Bone marrow (tissue), 2 donors: ENCODE measurements at regions not wholly inside any gene's neighbourhood (a gene's known extent, or its start where the extent isn't known, plus 50 kb on each side); places are given as distances from the start of the nearest gene placed in this dataset.

Source experiments
- DNase-seq, 2 donors: peaks; one replicate each; lab custom pipeline; 2025; lab: John Stamatoyannopoulos, UW

- no peak for DNase-seq
Measured at GRCh38 chr2:104635608-104636007, 218.3 kb upstream of the POU3F3 start.

DNA sequence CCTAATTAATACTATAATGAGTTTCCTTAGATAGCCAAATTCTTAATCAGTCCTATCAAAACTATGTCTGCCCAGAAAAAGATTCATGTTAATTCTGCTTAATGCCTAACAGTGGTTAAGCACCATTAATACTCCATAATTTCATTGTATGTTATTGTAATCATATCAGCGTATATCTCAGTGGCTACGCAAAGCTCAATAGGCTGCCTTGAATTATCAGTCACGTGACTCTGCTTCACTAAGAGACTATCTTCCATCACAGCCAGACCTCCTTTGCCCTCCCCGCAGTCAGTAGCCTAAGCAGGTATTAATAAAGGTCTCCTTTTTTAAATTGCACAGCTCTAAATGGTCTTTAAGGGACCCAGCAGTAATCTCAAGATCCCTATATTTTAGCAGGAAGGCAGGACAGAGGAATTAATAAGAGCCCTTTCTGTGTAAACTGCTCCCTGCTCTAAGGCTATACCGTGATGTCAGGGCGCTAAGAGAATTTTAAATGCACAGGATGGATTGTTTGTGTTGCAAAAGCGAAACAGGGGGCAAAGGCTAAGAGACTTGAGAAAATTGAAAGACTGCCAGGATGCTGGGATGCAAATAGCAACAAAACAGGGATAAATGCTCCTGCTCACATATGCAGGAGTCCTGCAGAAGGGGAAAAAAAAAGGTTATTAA is 215.6 kb upstream of the POU3F3 start:
- no peak for DNase-seq

DNA sequence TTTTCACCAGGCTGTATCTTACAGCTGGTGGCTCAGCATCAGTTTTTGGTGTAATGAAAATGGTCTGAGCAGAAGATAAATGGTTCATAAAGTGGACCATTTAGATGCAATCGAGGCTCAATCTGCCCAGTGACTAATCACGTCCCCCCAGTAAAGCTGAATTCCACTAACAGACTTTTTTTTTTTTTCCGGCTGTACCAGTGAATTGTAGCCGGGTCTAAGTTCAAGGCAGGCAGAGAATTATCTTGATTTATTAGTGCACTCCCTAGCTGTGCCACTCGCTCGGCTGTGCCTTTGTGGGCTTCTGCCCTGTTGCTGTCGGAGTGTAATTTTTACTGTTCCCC is 215.1 kb upstream of the POU3F3 start:
- no peak for DNase-seq

GRCh38 chr2:104641786-104642185 is 212.1 kb upstream of the POU3F3 start:
- peak in 1 of 2 donors; percentile 98 for DNase-seq

DNA sequence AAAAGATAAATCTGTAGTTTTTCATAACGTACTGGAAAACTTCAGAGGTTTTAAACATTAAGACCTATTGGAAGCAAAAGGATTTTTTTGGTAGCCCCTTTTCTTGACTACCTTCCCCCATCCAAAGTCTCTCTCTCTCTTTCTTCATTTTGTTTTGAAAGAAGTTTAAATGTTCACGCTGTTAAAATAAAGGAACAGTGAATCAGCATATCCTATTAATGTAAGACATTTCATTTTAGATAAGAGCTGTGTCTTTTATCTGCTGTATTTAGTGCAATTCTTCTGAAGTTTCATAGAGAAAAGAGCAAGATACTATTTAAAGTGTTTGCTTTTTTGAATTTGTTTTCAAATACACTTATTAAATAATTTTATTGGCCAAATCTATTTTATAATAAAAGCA is 205.5 kb upstream of the POU3F3 start:
- peak in 1 of 2 donors; percentile 4 for DNase-seq

DNA sequence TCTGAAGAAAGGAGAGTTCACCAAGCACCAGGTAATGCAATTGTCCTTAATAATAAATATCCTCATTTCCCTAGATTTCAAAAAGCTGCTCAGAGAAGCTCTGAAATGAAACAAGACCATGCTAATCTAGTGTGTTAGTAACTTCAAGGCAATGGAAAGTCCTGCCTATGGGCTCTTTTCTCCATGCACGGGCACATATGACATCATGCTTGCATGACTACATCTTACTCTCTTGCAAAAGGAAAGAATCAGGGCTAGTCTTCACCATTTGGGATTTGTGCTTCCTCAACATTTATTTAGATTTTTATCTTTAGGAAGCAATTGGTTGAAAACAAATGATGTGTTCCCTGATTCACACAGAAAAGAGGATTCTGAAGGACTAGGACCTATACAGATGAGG is 204.0 kb upstream of the POU3F3 start:
- peak in 1 of 2 donors; percentile 5 for DNase-seq

DNA sequence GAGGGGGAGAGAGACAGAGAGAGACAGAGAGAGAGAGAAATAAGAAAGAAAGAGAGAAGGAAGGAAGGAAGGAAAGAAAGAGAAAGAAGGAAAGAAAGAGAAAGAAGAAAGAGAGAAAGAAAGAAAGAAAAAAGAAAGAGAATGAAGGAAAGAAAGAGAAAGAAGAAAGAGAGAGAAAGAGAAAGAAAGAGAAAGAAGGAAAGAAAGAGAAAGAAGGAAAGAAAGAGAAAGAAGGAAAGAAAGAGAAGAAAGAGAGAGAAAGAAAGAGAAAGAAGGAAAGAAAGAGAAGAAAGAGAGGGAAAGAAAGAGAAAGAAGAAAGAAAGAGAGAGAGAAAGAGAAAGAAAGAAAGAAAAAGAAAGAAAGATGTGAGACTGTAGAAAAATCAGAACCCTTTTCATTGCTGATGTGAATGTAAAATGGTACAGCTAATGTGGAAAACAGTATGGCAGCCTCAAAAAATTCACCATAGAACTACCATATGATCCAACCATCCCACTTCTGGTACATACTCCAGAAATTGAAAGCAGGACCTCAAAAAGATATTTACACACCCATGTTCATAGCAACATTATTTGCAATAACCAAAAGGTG is 203.4 kb upstream of the POU3F3 start:
- no peak for DNase-seq

DNA sequence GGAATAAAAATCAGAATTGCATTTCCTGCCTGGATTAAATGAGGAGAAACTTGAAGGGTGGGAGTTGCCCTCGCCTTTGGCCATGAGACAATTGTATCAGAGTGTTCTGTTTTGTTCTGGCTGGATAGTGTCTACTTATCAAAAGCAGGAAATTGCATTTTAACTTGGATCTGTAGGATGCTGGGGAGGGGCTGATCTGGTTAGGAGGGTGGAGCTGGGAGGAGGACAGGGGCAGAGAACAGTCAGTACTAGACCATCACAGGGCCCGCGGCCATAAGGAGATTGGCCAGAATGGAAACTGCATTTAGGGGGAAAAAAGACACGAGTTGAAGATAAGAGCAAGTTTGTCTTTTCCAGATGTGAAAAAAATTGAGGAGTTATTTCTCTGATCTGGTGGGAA is 199.1 kb upstream of the POU3F3 start:
- no peak for DNase-seq

- peak in 1 of 2 donors; percentile 4 for DNase-seq
Measured at GRCh38 chr2:104656571-104657163, 197.2 kb upstream of the POU3F3 start.

- DNase-seq: peak in 1 of 2 donors; percentile 88
Measured at GRCh38 chr2:104658144-104658835, 195.6 kb upstream of the POU3F3 start.

- no peak for DNase-seq
Measured at GRCh38 chr2:104658904-104659591, 194.9 kb upstream of the POU3F3 start.

DNA sequence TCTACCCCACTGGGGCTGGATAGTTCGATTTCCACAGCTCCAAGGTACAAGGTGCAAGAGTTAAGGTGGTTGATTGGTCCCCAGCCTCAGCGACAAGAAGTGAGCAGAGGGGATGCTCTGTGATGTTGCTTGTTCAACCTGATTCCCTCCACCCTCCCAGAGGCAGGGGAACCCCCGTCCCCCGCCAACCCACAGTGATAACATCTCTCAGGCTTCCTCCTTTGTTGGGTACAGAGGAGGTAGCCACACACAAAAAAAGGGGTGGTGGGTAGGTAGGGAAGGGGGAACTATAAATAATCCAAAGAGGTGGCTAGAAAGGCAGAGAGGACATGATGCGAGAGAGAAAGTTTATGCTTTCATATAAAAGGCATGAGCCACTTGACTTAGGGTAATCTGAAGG is 192.9 kb upstream of the POU3F3 start:
- peak in 1 of 2 donors; percentile 67 for DNase-seq

DNA sequence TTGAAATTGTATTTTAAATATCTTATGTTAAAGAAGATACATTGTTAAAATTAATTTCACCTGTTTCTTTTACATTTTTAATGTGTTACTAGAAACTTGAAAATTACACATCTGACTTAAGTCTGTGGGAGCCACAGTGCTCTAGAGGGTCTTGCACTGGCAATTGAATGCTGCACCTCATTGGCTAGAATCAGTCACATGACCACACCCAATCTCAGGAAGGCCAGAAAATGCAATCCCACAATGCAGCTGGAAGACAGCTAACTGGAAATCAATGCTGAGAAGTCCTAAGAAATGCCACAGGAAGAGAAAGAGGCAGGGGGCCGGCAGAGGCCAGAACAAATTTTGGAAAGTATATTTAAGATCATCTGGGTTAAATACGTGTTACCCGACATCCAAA is 189.2 kb upstream of the POU3F3 start:
- DNase-seq: no peak

DNA sequence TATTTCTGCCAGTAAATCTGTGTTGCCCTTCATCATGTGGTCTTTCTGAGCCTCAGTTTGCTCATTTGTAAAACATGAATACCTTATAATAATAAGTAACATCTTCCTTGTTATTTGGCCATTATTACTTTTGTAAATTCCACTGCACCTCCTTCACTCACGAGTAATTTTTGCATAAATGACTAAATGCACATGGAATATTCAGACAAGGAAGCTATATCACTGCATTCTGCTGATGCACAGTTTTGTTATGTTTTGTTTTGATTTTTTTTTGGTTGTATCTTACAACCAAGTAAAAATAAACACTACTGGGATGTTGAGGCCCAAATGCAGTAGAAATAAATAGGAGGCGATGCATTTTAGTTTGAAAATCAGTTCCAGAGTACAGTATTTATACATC is 185.3 kb upstream of the POU3F3 start:
- no peak for DNase-seq

- no peak for DNase-seq
Measured at GRCh38 chr2:104673225-104673624, 180.7 kb upstream of the POU3F3 start.

DNA sequence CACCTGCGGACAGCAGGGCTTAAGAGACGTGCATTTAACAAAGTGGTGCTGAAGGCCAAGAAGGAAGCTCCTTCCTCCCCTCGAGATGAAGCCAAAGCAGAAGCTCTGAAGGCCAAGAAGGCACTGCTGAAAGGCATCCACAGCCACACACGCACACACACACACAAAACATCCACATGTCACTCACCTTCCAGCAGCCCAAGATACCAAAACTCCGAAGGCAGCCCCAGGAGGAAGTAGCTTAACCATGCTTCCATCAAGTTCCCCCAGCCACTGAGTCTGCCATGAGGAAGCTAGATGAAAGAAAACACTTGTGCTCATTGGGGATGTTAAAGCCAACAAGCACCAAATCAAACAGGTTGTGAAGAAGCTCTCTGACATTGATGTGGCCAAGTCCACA is 175.7 kb upstream of the POU3F3 start:
- DNase-seq: peak in 1 of 2 donors; percentile 50

- no peak for DNase-seq
Measured at GRCh38 chr2:104685591-104685990, 168.3 kb upstream of the POU3F3 start.

DNA sequence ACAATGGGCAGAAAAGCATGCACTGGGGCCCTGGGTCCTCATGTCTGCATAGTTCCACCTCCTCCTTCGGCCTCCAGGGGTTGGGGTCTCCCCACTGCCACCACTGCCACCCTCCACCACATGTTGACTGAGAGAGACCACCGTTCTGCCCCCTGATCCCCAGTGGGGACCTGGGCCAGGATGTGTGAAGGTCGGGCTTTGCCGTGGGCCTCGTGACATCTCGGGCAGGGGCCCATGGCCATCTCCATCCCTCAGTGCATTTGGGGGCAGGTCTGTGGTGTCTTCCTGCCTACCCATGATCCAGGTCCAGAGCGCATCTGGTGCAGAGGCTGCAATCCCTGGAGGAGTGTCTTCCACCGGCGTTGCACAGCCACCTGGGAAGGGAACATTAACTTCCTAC is 166.8 kb upstream of the POU3F3 start:
- DNase-seq: no peak

DNA sequence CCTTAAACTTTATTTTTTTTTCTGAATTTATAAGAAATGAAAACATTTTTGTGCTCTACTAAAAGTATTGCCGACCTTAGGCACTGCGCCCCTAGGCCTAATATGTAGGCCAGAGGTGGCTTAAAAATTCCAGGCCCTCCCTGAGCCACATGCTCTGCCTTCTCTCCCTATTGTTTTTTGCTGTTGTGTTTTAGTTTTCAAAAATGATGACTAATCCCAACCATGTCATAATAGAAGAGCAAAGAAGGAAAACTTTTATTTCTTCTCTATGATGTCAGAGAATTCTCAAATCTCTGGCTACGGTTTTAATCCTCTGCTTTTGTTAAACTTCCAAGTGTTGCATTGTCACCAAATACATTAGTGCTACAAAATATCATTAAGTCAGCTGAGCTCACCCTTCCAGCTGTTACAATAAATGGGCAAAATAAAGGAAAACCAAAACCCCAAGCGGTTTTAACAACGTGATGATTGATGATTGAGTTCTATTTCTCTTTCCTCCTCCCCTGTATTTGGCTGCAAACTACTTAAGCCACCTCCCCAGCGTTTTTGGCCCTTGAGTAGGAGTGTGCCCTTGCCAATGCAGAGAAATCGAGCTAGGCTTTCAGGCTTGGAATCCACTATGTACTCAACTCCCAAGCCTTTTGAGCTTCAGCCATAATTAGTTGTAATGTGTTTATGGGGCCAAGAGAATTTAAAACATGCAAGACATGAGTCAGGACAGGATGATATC is 163.5 kb upstream of the POU3F3 start:
- DNase-seq: no peak

DNA sequence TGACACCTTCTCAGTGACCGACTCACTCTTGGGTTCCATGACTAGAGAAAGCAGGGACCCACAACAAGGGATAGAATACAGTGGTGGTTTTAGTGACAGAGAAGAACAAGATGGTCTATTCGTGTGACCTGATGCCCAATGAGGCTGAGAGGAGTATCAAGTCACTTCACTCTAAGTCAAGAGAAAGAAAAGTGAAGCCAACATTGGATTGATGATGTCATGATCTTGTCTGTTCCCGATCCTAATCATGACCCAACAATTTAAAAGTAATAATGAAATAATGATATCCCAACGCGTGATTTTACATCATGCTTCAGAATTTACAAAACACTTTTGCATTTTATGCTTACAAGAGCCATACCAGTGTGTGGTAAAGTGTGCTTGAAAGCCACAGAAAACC is 155.6 kb upstream of the POU3F3 start:
- DNase-seq: no peak

DNA sequence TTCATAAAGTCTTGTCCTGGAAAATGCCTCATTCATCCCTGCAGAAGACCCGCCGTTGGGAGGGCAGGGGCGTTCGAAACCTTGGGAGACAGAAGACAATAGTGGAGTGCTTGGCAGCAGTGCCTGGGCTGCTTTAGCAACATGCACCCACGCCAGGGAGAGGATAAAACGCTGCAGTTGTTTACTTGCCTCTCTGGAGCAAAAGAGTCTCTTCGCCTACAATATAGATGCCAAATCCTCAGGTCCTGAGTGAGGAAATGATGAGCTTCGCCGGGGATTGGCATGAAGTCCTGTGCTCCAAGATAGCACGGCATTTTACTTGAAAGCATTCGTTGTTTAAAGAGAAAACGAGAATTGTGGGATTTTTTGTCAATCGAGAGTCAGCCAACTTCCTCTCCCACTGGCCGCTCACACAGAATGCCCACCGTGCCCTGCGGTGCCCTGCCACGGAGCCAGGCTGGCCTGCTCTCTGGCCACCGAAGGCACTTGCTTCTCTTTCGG is 152.5 kb upstream of the POU3F3 start:
- no peak for DNase-seq
